ENCODE measurements at regions not wholly inside any gene's neighbourhood (a gene's known extent, or its start where the extent isn't known, plus 50 kb on each side); places are given as distances from the start of the nearest gene placed in this dataset.

DNA sequence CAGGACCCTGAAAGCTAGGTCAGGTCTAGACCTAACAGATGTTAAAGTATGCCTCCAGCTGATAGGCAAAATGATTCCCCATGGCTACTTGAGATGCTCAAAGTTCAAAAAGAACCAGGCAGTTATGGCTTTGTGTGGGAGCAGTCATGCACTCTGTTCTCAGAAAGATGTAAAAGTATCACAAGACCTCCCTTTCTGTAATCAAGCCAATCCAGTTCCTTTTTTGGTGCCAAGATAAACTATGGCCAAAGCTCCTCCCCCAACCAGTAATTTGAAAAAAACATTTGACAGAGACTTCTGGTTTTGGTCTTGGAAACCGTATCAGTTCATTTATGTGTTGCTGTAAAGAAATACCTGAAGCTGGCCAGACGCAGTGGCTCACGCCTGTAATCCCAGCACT, 51.4 kb upstream of the XIST start:
- 68 to 85% methylated on average over 3 of the region's 3 CpGs for WGBS, 2 donors

More for the DNA sequence above, 51.4 kb upstream of the XIST start:
- Histone ChIP-seq H3K9me3 (no peaks in the 10 kb centered on the region), H3K4me1 (no peaks in the 10 kb centered on the region), H3K4me3 (no peak overlapping the region), H3K27ac (no peak overlapping the region), H3K36me3 (ENCODE audit: low read depth, missing control alignments) (no peaks in the 10 kb centered on the region), H3K27me3 (no peaks in the 10 kb centered on the region)
- intact Hi-C loops (cut with DNase I; ENCODE audit: low total_unique reads): no loop called here
- no peak for DNase-seq
- TF ChIP-seq, protein P1, sequence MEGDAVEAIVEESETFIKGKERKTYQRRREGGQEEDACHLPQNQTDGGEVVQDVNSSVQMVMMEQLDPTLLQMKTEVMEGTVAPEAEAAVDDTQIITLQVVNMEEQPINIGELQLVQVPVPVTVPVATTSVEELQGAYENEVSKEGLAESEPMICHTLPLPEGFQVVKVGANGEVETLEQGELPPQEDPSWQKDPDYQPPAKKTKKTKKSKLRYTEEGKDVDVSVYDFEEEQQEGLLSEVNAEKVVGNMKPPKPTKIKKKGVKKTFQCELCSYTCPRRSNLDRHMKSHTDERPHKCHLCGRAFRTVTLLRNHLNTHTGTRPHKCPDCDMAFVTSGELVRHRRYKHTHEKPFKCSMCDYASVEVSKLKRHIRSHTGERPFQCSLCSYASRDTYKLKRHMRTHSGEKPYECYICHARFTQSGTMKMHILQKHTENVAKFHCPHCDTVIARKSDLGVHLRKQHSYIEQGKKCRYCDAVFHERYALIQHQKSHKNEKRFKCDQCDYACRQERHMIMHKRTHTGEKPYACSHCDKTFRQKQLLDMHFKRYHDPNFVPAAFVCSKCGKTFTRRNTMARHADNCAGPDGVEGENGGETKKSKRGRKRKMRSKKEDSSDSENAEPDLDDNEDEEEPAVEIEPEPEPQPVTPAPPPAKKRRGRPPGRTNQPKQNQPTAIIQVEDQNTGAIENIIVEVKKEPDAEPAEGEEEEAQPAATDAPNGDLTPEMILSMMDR (IDR thresholded peaks at IDR 0.05): no peak
- no peak for TF ChIP-seq POLR2A (IDR thresholded peaks at IDR 0.05)

MicroRNAs encoded in the stretch of these regions (microRNA counts, 767-probe panel; counts per million panel counts)
- microRNA hsa-miR-374b-5p (5,805 to 6,731 counts per million in 2 donors), microRNA hsa-miR-374c-5p (0 to 152 counts per million in 2 donors), microRNA hsa-miR-421 (0 to 152 counts per million in 2 donors)

Small RNA genes lying in the stretch of these regions (microRNA-seq; reads per million reads assigned to microRNA genes)
- gene MIR374B (ENCODE audit: borderline number of aligned reads in 2 of 2, borderline replicate concordance in 1 of 2) (0 reads per million in 2 donors), gene MIR374C (ENCODE audit: borderline number of aligned reads in 2 of 2, borderline replicate concordance in 1 of 2) (0 reads per million in 2 donors), gene MIR421 (ENCODE audit: borderline number of aligned reads in 2 of 2, borderline replicate concordance in 1 of 2) (222 to 299 reads per million in 2 donors)

Small RNA genes lying in the stretch of these regions (small RNA-seq; reads per million reads assigned to genes)
- gene ATP5MDP1 (0 reads per million in 2 donors), gene DDX3P2 (0 reads per million in 2 donors), gene MIR374B (3.4 to 5.7 reads per million in 2 donors), gene MIR421 (11.5 to 12.9 reads per million in 2 donors), gene RF02124 (0 reads per million in 2 donors), gene RF02125 (0 reads per million in 2 donors)

All from testis (tissue), 2 donors.